Common myeloid progenitor, CD34-positive (primary cell): ENCODE measurements at regions not wholly inside any gene's neighbourhood (a gene's known extent, or its start where the extent isn't known, plus 50 kb on each side); places are given as distances from the start of the nearest gene placed in this dataset.

Source experiments
- CTCF ChIA-PET: fragments of 350-600 bp; sonication (Branson Sonifier 250); formaldehyde crosslinking; loops from one replicate; lab custom pipeline; 2021; ENCODE audit warnings: antibody characterized with exemption; lab: Charles Lee
- POLR2A ChIA-PET: fragments of 350-600 bp; sonication (Branson Sonifier 250); formaldehyde crosslinking; loops from one replicate; lab custom pipeline; 2021; ENCODE audit warnings: antibody characterized with exemption; lab: Charles Lee
- DNase-seq, 3 donors: peaks; one replicate each; pipeline versions ENCODE4 v3.0.0 to v3.0.0-alpha.2; 2013
- H3K27ac ChIP-seq, 2 experiments: 1 replicate in 1 of 2; 2 replicates in 1 of 2; pipeline ENCODE4 v1.7.0; 2013; ENCODE audit warnings: inconsistent platforms in 2 of 2, low read length in 2 of 2, mild to moderate bottlenecking in 2 of 2, low read depth in 1 of 2, moderate library complexity in 1 of 2; ENCODE audit not compliant: severe bottlenecking in 2 of 2, insufficient read depth in 1 of 2, poor library complexity in 1 of 2
- H3K27me3 ChIP-seq, 5 experiments: replicated peaks in 2 of 5; 1 replicate in 3 of 5; 2 replicates in 2 of 5; pipeline versions ENCODE4 v1.6.1 to v1.7.0; 2013; ENCODE audit warnings: low read length in 4 of 5, mild to moderate bottlenecking in 2 of 5, moderate library complexity in 2 of 5, inconsistent platforms in 1 of 5; ENCODE audit not compliant: insufficient read depth in 5 of 5, control insufficient read depth in 4 of 5
- H3K36me3 ChIP-seq, 4 experiments: 1 replicate in 2 of 4; 2 replicates in 2 of 4; pipeline versions ENCODE4 v1.6.1 to v1.7.0; 2013; ENCODE audit warnings: low read length in 3 of 4, control low read depth in 1 of 4, mild to moderate bottlenecking in 1 of 4; ENCODE audit not compliant: control insufficient read depth in 4 of 4, insufficient read depth in 4 of 4
- H3K4me1 ChIP-seq, 4 experiments: 1 replicate in 3 of 4; 2 replicates in 1 of 4; pipeline versions ENCODE4 v1.6.1 to v1.7.1; 2013; ENCODE audit warnings: low read length in 3 of 4, mild to moderate bottlenecking in 3 of 4, control low read depth in 1 of 4, inconsistent platforms in 1 of 4, moderate library complexity in 1 of 4; ENCODE audit not compliant: control insufficient read depth in 4 of 4, insufficient read depth in 4 of 4; ENCODE audit errors: control extremely low read depth in 1 of 4
- H3K4me3 ChIP-seq, 7 experiments: 1 replicate in 4 of 7; 2 replicates in 3 of 7; pipeline versions ENCODE4 v1.5.1 to v1.7.0; 2013; ENCODE audit warnings: mild to moderate bottlenecking in 7 of 7, low read length in 6 of 7, moderate library complexity in 6 of 7, inconsistent platforms in 2 of 7, low read depth in 2 of 7, control low read depth in 1 of 7; ENCODE audit not compliant: insufficient read depth in 4 of 7, control insufficient read depth in 1 of 7; ENCODE audit errors: extremely low read depth in 1 of 7
- H3K9me3 ChIP-seq, 5 experiments: 1 replicate in 4 of 5; 2 replicates in 1 of 5; pipeline versions ENCODE4 v1.6.1 to v1.7.1; 2013; ENCODE audit warnings: low read length in 4 of 5, mild to moderate bottlenecking in 2 of 5, inconsistent platforms in 1 of 5, low read depth in 1 of 5, moderate library complexity in 1 of 5; ENCODE audit not compliant: control insufficient read depth in 4 of 5, insufficient read depth in 2 of 5; ENCODE audit errors: control extremely low read depth in 1 of 5
- WGBS: methylation state at CpG from one replicate; pipeline ENCODE4 v1.1.5; 2013; ENCODE audit not compliant: insufficient coverage; 5-methylcytosine and 5-hydroxymethylcytosine counted together

- POLR2A ChIA-PET: no interaction called here
- no peak for DNase-seq
- no peaks in the 10 kb centered on the region for H3K4me1 ChIP-seq
- CTCF ChIA-PET: no interaction called here
- no peaks in the 10 kb centered on the region for H3K36me3 ChIP-seq
- no peaks in the 10 kb centered on the region for H3K9me3 ChIP-seq
- peaks cover 0 to 21% (median 4%) of the 10 kb centered on the region in 5 experiments for H3K27me3 ChIP-seq
- H3K4me3 ChIP-seq: no peak overlapping the region
- WGBS: 95% methylated on average over 4 of the region's 5 CpGs
- H3K27ac ChIP-seq: no peak overlapping the region
Measured at GRCh38 chr20:51195990-51196389, 173.1 kb upstream of the KCNG1 start.

DNA sequence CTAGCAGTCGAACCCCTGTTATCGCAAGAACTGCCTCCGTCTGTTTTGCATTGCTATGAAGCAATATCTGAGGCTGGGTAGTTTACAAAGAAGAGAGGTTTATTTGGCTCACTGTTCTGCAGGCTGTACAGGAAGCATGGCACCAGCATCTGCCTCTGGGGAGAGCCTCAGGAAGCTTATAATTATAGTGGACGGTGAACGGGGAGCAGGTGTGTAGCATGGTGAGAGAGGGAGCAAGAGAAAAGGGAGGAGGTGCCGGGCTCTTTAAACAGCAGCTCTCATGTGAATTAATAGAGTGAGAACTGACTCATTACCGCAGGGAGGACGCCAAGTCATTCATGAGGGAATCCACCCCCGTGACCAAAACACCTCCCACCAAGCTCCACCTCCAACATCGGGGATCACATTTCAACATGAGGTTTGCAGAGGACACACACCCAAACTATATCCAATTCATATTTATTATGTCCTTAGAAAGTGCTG is 172.6 kb upstream of the KCNG1 start:
- no peak for DNase-seq
- no peak overlapping the region for H3K27ac ChIP-seq
- H3K4me3 ChIP-seq: no peak overlapping the region
- peaks cover 0 to 24% (median 4%) of the 10 kb centered on the region in 5 experiments for H3K27me3 ChIP-seq
- 90% methylated on average over 8 of the region's 10 CpGs for WGBS
- H3K4me1 ChIP-seq: no peaks in the 10 kb centered on the region
- no peaks in the 10 kb centered on the region for H3K36me3 ChIP-seq
- H3K9me3 ChIP-seq: no peaks in the 10 kb centered on the region
- ChIA-PET POLR2A (no interaction called here), CTCF (no interaction called here)

DNA sequence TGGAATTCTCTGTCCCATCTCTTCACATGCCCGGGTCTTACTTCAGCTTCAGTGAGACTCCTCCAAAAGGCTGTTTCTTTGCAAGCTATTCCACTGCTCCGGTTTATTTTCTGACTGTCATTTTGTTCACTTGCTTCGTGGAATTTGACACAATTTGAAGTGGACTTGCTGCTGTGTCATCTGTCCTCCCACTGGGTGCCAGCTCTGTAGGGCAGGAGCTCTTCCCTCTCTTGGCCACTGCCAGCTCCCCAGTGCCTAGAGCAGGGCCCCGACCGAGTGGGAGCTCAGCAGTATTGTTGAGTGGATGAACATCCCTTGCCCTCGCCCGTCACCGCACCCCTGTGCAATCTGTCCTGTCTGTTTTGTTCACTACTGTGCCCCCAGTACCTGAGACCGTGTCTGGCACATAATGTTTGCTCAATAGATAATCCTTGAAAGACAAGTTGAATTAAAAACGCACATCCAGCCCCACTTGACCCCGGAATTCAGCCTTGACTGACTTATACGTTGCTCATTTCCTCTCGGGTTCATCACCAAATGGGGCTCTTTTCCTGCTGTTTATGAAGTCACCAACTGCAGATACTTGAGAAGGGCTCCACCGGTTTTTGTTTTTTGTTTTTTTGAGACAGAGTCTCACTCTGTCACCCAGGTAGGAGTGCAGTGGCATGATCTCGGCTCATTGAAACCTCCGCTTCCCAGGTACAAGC is 170.3 kb upstream of the KCNG1 start:
- Histone ChIP-seq H3K4me3 (no peak overlapping the region), H3K9me3 (no peaks in the 10 kb centered on the region), H3K27me3 (peaks cover 0 to 24% (median 4%) of the 10 kb centered on the region in 5 experiments), H3K4me1 (no peaks in the 10 kb centered on the region), H3K27ac (no peak overlapping the region), H3K36me3 (no peaks in the 10 kb centered on the region)
- WGBS: 87% methylated on average over 14 of the region's 16 CpGs
- ChIA-PET POLR2A (no interaction called here), CTCF (no interaction called here)
- no peak for DNase-seq

DNA sequence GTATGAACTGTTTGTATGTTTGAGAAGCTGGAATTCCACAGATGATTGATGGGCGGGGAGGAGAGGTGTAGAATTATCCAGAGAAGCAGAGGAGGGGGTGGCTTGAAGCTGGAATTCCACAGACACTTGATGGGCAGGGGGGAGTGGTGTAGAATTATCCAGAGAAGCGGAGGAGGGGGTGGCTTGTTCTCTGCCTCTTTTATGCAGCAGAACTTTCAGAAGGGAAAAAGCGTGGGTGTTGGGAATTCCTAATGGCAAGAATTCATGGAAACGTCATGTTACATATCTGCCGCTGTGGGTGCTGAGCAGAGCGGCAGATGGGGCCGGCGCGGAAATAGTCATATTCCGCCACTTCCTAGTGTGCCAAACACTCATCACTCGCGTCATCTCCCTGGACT is 167.9 kb upstream of the KCNG1 start:
- DNase-seq: no peak
- ChIA-PET POLR2A (no interaction called here), CTCF (no interaction called here)
- H3K4me1 ChIP-seq: no peaks in the 10 kb centered on the region
- H3K27me3 ChIP-seq: peaks cover 2 to 13% (median 5%) of the 10 kb centered on the region in 5 experiments
- no peak overlapping the region for H3K27ac ChIP-seq
- no peak overlapping the region for H3K4me3 ChIP-seq
- 97% methylated on average over 11 of the region's 12 CpGs for WGBS
- no peaks in the 10 kb centered on the region for H3K36me3 ChIP-seq
- no peaks in the 10 kb centered on the region for H3K9me3 ChIP-seq

DNA sequence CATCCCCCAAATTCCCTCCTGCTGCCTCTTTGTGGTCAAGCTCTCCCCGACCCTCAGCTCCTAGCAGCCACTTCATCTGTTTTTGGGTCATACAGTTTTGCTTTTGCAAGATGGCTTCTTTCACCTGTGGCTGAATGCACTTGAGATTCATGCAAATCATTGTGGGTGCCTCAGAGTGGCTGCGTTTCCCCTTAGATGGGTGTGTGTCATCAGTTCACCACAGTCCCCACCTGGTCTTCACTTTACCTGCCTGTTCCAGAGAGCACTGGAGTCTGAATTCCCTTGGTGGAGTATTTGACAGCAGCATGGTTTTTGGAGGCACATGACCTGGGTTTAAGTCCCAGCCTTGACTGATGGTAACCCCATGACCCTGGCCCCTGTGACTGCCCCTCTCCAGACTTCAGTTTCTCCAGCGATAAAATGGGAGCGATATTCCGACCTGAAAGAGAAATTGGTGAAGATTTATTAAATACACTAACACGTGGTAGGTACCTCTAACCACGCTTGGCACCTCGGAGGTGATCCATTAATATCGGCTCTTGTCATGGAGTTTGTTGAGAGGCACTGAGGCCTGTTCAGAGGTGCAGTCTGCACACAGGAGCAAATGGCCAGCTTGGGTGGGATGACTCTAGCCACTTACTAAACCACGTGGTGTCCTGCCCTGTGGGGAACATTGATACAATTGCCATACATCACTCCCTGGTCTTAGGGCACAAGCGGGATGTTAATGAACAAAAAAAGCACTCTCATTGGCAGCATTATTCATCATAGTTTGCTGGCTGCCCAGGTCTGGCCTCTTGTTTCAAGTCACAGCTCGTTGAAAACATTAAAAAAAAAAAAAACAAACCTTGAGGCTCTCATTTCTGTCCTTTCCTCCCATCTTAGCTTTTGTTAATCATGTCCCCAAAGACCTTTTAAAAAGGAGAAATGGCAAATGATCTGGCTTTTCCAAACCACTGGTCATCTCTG is 167.2 kb upstream of the KCNG1 start:
- ChIA-PET CTCF (no interaction called here), POLR2A (no interaction called here)
- Histone ChIP-seq H3K27me3 (peaks cover under 1 to 15% (median 6%) of the 10 kb centered on the region in 5 experiments), H3K4me1 (no peaks in the 10 kb centered on the region), H3K27ac (no peak overlapping the region), H3K36me3 (no peaks in the 10 kb centered on the region), H3K4me3 (no peak overlapping the region), H3K9me3 (no peaks in the 10 kb centered on the region)
- 89% methylated on average over 11 of the region's 12 CpGs for WGBS
- DNase-seq: no peak

- H3K27me3 ChIP-seq: peaks cover 0 to 18% (median 5%) of the 10 kb centered on the region in 5 experiments
- POLR2A ChIA-PET: no interaction called here
- no peaks in the 10 kb centered on the region for H3K36me3 ChIP-seq
- WGBS: 97% methylated on average over 10 of the region's 10 CpGs
- no peak overlapping the region for H3K4me3 ChIP-seq
- H3K27ac ChIP-seq: no peak overlapping the region
- no peak for DNase-seq
- no peaks in the 10 kb centered on the region for H3K9me3 ChIP-seq
- CTCF ChIA-PET: no interaction called here
- no peaks in the 10 kb centered on the region for H3K4me1 ChIP-seq
Measured at GRCh38 chr20:51188941-51189340, 166.0 kb upstream of the KCNG1 start.

- 19% methylated on average over 6 of the region's 9 CpGs for WGBS
- Histone ChIP-seq H3K4me1 (no peaks in the 10 kb centered on the region), H3K27me3 (peaks cover 0 to 15% (median 4%) of the 10 kb centered on the region in 5 experiments), H3K36me3 (no peaks in the 10 kb centered on the region), H3K4me3 (no peak overlapping the region), H3K27ac (no peak overlapping the region), H3K9me3 (no peaks in the 10 kb centered on the region)
- CTCF ChIA-PET: interaction anchor here (0.7 kb wide), 1 partner anchor 9 kb away, joined by 3 read pairs; no protein-coding TSS in a partner anchor
- no peak for DNase-seq
- POLR2A ChIA-PET: no interaction called here
Measured at GRCh38 chr20:51187261-51187660, 164.4 kb upstream of the KCNG1 start.
